ENCODE measurements at regions not wholly inside any gene's neighbourhood (a gene's known extent, or its start where the extent isn't known, plus 50 kb on each side); places are given as distances from the start of the nearest gene placed in this dataset.

GRCh38 chr5:111930905-111931461 lies 174.0 kb upstream of the NREP start:
- Histone ChIP-seq H3K27me3 (ENCODE audit: insufficient read depth, low read depth, low read length) (no peaks in the 10 kb centered on the region), H3K27ac (ENCODE audit: low read length) (no peak overlapping the region), H3K9ac (ENCODE audit: low read length) (no peak overlapping the region), H3F3A (ENCODE audit: insufficient read depth, low read length, poor library complexity, severe bottlenecking) (no peaks in the 10 kb centered on the region), H3K36me3 (ENCODE audit: insufficient read depth, low read length) (no peaks in the 10 kb centered on the region), H3K4me3 (ENCODE audit: low read length) (no peak overlapping the region), H2AFZ (ENCODE audit: low read depth, low read length) (no peak overlapping the region), H3K4me2 (ENCODE audit: low read length) (no peak overlapping the region), H4K20me1 (ENCODE audit: insufficient read depth) (no peaks in the 10 kb centered on the region), H3K9me3 (ENCODE audit: low read length) (no peaks in the 10 kb centered on the region), H3K79me2 (replicated peaks; ENCODE audit: insufficient read depth, low read length) (no peaks in the 10 kb centered on the region), H3K9me2 (ENCODE audit: insufficient read depth, low read length) (no peaks in the 10 kb centered on the region)
- TF ChIP-seq RAD21 (conservative IDR thresholded peaks at IDR 0.05) (no peak), EP300 (conservative IDR thresholded peaks at IDR 0.05; ENCODE audit: poor library complexity, severe bottlenecking) (no peak), SMC3 (conservative IDR thresholded peaks at IDR 0.05; ENCODE audit: poor library complexity) (no peak), POLR2AphosphoS5 (IDR thresholded peaks at IDR 0.05) (no peak)

GRCh38 chr5:111930449-111930848 lies 173.5 kb upstream of the NREP start:
- Histone ChIP-seq H3K9ac (ENCODE audit: low read length) (no peak overlapping the region), H3F3A (ENCODE audit: insufficient read depth, low read length, poor library complexity, severe bottlenecking) (no peaks in the 10 kb centered on the region), H3K4me2 (ENCODE audit: low read length) (no peak overlapping the region), H3K9me2 (ENCODE audit: insufficient read depth, low read length) (no peaks in the 10 kb centered on the region), H3K27me3 (ENCODE audit: insufficient read depth, low read depth, low read length) (no peaks in the 10 kb centered on the region), H3K4me3 (ENCODE audit: low read length) (no peak overlapping the region), H3K27ac (ENCODE audit: low read length) (no peak overlapping the region), H4K20me1 (ENCODE audit: insufficient read depth) (no peaks in the 10 kb centered on the region), H3K79me2 (replicated peaks; ENCODE audit: insufficient read depth, low read length) (no peaks in the 10 kb centered on the region), H2AFZ (ENCODE audit: low read depth, low read length) (no peak overlapping the region), H3K9me3 (ENCODE audit: low read length) (no peaks in the 10 kb centered on the region), H3K36me3 (ENCODE audit: insufficient read depth, low read length) (no peaks in the 10 kb centered on the region)
- TF ChIP-seq MXI1 (conservative IDR thresholded peaks at IDR 0.05; ENCODE audit: poor library complexity, severe bottlenecking): no peak
- no peak for TF ChIP-seq CTCF (IDR thresholded peaks at IDR 0.05; ENCODE audit: poor library complexity, severe bottlenecking)
- no peak for TF ChIP-seq REST (IDR thresholded peaks at IDR 0.05; ENCODE audit: borderline replicate concordance)
- TF ChIP-seq RAD21 (conservative IDR thresholded peaks at IDR 0.05): no peak
- TF ChIP-seq EP300 (conservative IDR thresholded peaks at IDR 0.05; ENCODE audit: poor library complexity, severe bottlenecking): no peak
- no peak for TF ChIP-seq TAF1 (IDR thresholded peaks at IDR 0.05; ENCODE audit: low read depth)
- TF ChIP-seq EZH2 (IDR thresholded peaks at IDR 0.05; ENCODE audit: borderline replicate concordance, insufficient read depth, low read length, poor library complexity, severe bottlenecking): no peak
- TF ChIP-seq SMC3 (conservative IDR thresholded peaks at IDR 0.05; ENCODE audit: poor library complexity): no peak
- no peak for TF ChIP-seq POLR2AphosphoS5 (IDR thresholded peaks at IDR 0.05)

Measured in neural cell (in vitro differentiated cells).